ENCODE measurements at regions not wholly inside any gene's neighbourhood (a gene's known extent, or its start where the extent isn't known, plus 50 kb on each side); places are given as distances from the start of the nearest gene placed in this dataset.

DNA sequence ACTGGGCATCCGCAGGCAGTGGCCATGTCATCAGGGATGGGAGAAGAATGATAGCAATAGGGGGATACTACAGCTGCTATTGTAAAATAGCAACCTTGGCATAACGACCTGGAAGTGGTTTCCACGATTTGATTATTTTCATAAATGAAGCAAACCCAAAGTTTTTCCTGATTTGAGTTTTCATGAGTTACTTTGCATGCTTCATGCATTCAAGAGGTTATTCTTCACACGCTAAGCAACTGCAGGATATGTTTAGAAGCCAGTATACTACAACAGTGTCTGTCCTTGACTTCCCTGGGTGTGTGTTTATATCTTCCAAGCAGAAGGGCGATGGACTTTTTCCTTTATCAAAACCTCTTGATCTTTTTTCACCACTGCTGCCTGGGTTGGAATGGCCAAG is 281.1 kb upstream of the DUSP10 start:
- Histone ChIP-seq H3K36me3 (ENCODE audit: low read depth, low read length) (no peaks in the 10 kb centered on the region), H3K9ac (ENCODE audit: low read length) (no peak overlapping the region), H3K27me3 (ENCODE audit: low read length) (peaks cover 10% of the 10 kb centered on the region; the same call in 1 of the 2 replicates), H3K4me1 (ENCODE audit: insufficient read depth, low read length) (no peaks in the 10 kb centered on the region), H4K20me1 (ENCODE audit: low read length) (no peaks in the 10 kb centered on the region), H3K27ac (ENCODE audit: low read length) (no peak overlapping the region), H3K79me2 (ENCODE audit: low read length) (no peaks in the 10 kb centered on the region), H3K9me3 (ENCODE audit: low read length) (no peaks in the 10 kb centered on the region), H3F3A (ENCODE audit: low read length, unreplicated experiment) (no peaks in the 10 kb centered on the region), H3K9me2 (replicated peaks; ENCODE audit: low read length) (no peaks in the 10 kb centered on the region; the same call in 1 of the 2 replicates), H3K4me3 (ENCODE audit: low read length) (no peak overlapping the region), H3K4me2 (ENCODE audit: low read length) (no peak overlapping the region), H2AFZ (ENCODE audit: low read length) (no peak overlapping the region)
- ChIA-PET CTCF (no interaction called here), POLR2A (ENCODE audit: unreplicated experiment) (no interaction called here)
- no peak for ATAC-seq
- no peak for DNase-seq
- TF ChIP-seq EZH2 (IDR thresholded peaks at IDR 0.05; ENCODE audit: low read length, unreplicated experiment) (no peak), EZH2phosphoT487 (IDR thresholded peaks at IDR 0.05; ENCODE audit: borderline replicate concordance, low read length) (no peak)
- TF ChIP-seq, protein P1, sequence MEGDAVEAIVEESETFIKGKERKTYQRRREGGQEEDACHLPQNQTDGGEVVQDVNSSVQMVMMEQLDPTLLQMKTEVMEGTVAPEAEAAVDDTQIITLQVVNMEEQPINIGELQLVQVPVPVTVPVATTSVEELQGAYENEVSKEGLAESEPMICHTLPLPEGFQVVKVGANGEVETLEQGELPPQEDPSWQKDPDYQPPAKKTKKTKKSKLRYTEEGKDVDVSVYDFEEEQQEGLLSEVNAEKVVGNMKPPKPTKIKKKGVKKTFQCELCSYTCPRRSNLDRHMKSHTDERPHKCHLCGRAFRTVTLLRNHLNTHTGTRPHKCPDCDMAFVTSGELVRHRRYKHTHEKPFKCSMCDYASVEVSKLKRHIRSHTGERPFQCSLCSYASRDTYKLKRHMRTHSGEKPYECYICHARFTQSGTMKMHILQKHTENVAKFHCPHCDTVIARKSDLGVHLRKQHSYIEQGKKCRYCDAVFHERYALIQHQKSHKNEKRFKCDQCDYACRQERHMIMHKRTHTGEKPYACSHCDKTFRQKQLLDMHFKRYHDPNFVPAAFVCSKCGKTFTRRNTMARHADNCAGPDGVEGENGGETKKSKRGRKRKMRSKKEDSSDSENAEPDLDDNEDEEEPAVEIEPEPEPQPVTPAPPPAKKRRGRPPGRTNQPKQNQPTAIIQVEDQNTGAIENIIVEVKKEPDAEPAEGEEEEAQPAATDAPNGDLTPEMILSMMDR (conservative IDR thresholded peaks at IDR 0.05; ENCODE audit: low read depth, low read length), result no peak
- intact Hi-C loops (cut with micrococcal nuclease), result no loop called here
- no TSS peak for BruUV-seq (replicated peaks)

DNA sequence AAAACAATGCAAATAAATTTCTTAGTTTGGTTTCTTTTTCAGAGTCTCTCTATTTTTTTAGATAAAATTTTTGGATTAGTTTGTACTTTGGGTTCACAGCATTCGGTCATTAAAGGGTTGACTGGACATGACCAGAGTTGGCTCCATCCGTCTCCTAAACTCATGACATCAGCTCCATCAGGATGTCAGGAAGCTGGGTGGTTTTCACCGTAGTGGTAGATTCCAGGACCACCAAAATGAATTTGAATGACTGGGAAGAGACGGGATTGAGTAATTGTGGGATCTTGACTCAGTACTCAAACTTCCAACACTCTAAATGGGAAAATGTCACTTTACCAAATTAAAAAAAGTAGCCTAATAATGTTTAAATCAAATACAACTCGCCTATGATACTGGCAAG is 279.2 kb upstream of the DUSP10 start:
- Histone ChIP-seq H3K4me2 (ENCODE audit: low read length) (no peak overlapping the region), H3K9me2 (replicated peaks; ENCODE audit: low read length) (no peaks in the 10 kb centered on the region), H4K20me1 (ENCODE audit: low read length) (no peaks in the 10 kb centered on the region), H3K36me3 (ENCODE audit: low read depth, low read length) (no peaks in the 10 kb centered on the region), H3K9me3 (ENCODE audit: low read length) (no peaks in the 10 kb centered on the region), H3K27ac (ENCODE audit: low read length) (no peak overlapping the region), H2AFZ (ENCODE audit: low read length) (no peak overlapping the region), H3K79me2 (ENCODE audit: low read length) (no peaks in the 10 kb centered on the region), H3K27me3 (ENCODE audit: low read length) (peaks cover 4% of the 10 kb centered on the region; the same call in 1 of the 2 replicates), H3K4me3 (ENCODE audit: low read length) (no peak overlapping the region), H3K4me1 (ENCODE audit: insufficient read depth, low read length) (no peaks in the 10 kb centered on the region), H3F3A (ENCODE audit: low read length, unreplicated experiment) (no peaks in the 10 kb centered on the region), H3K9ac (ENCODE audit: low read length) (no peak overlapping the region)
- no TSS peak for BruUV-seq (replicated peaks)
- ATAC-seq, result no peak
- CTCF ChIA-PET, result no interaction called here
- no peak for DNase-seq
- POLR2A ChIA-PET (ENCODE audit: unreplicated experiment), result interaction anchor here (0.7 kb wide), 1 partner anchor 20 kb away, joined by 3 read pairs; no protein-coding TSS in a partner anchor
- intact Hi-C loops (cut with micrococcal nuclease), result no loop called here
- TF ChIP-seq, protein P1 (conservative IDR thresholded peaks at IDR 0.05; ENCODE audit: low read depth, low read length), result no peak
- TF ChIP-seq EZH2phosphoT487 (IDR thresholded peaks at IDR 0.05; ENCODE audit: borderline replicate concordance, low read length) (no peak), EZH2 (IDR thresholded peaks at IDR 0.05; ENCODE audit: low read length, unreplicated experiment) (no peak)

DNA sequence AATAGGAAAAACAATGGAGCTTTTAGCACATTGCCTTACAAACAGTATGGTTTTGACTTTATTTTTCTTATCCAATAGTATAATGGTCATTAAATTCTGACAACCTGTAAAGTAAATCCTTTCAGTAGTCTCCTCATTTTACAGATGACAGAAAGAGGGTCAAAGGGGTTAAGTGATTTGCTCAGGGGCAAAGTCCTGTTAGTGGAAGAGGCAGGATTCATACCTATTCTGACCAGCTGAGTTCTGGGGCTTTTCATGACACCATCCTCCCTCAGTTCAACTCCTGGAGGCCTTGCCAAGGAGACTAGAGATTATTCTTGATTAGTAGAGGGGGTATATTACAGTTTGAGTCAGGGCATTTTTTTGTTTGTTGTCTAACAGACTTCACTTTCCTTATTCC is 278.7 kb upstream of the DUSP10 start:
- Histone ChIP-seq H4K20me1 (ENCODE audit: low read length) (no peaks in the 10 kb centered on the region), H3K27me3 (ENCODE audit: low read length) (peaks cover 4% of the 10 kb centered on the region; the same call in 1 of the 2 replicates), H3K79me2 (ENCODE audit: low read length) (no peaks in the 10 kb centered on the region), H3K4me3 (ENCODE audit: low read length) (no peak overlapping the region), H2AFZ (ENCODE audit: low read length) (no peak overlapping the region), H3K27ac (ENCODE audit: low read length) (no peak overlapping the region), H3K9me3 (ENCODE audit: low read length) (no peaks in the 10 kb centered on the region), H3K4me2 (ENCODE audit: low read length) (no peak overlapping the region), H3K9ac (ENCODE audit: low read length) (no peak overlapping the region), H3K9me2 (replicated peaks; ENCODE audit: low read length) (no peaks in the 10 kb centered on the region), H3K4me1 (ENCODE audit: insufficient read depth, low read length) (no peaks in the 10 kb centered on the region), H3F3A (ENCODE audit: low read length, unreplicated experiment) (no peaks in the 10 kb centered on the region), H3K36me3 (ENCODE audit: low read depth, low read length) (no peaks in the 10 kb centered on the region)
- DNase-seq, result no peak
- intact Hi-C loops (cut with micrococcal nuclease), result no loop called here
- ChIA-PET POLR2A (ENCODE audit: unreplicated experiment) (interaction anchor here (0.7 kb wide), 1 partner anchor 21 kb away, joined by 3 read pairs; no protein-coding TSS in a partner anchor), CTCF (interaction anchor here (0.7 kb wide), 1 partner anchor 14 kb away, joined by 3 read pairs; no protein-coding TSS in a partner anchor)
- TF ChIP-seq EZH2 (IDR thresholded peaks at IDR 0.05; ENCODE audit: low read length, unreplicated experiment) (no peak), EZH2phosphoT487 (IDR thresholded peaks at IDR 0.05; ENCODE audit: borderline replicate concordance, low read length) (no peak)
- TF ChIP-seq, protein P1 (conservative IDR thresholded peaks at IDR 0.05; ENCODE audit: low read depth, low read length), result no peak
- ATAC-seq, result no peak
- BruUV-seq (replicated peaks), result no TSS peak

Data from PC-3 (cell line).